ENCODE measurements at regions not wholly inside any gene's neighbourhood (a gene's known extent, or its start where the extent isn't known, plus 50 kb on each side); places are given as distances from the start of the nearest gene placed in this dataset.

DNA sequence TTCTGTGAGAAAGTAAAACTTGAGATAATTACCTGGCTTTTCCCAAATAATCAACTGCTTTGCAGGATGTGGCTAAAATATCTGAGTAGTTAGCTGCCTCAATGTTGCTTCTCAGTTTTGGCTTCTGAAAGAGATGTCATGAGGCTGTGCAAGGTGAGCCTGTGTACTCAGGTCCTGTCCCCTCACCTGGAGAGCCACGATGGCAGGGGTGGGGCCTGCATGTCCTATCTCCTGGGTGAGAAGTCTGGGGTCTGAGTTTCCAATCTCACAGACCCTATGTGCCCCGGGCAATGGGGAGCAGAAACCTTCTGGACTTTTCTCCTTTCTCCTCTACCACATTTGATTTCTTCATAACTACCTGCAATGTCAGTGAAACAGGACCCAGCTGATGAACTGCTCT, 338.6 kb upstream of the B3GAT1 start (continued):
- TF ChIP-seq EP300 (IDR thresholded peaks at IDR 0.05; ENCODE audit: low read depth in 2 of 2, low read length in 2 of 2) (no peak), EP300 (CRISPR knock-in tag; IDR thresholded peaks at IDR 0.05; ENCODE audit: borderline replicate concordance) (no peak), MXD4 (CRISPR knock-in tag; IDR thresholded peaks at IDR 0.05) (no peak), CCAR2 (optimal IDR thresholded peaks at IDR 0.05; ENCODE audit: low read depth, low read length) (no peak)
- TF ChIP-seq, protein P1, sequence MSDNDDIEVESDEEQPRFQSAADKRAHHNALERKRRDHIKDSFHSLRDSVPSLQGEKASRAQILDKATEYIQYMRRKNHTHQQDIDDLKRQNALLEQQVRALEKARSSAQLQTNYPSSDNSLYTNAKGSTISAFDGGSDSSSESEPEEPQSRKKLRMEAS (IDR thresholded peaks at IDR 0.05), result no peak
- TF ChIP-seq, protein P2, sequence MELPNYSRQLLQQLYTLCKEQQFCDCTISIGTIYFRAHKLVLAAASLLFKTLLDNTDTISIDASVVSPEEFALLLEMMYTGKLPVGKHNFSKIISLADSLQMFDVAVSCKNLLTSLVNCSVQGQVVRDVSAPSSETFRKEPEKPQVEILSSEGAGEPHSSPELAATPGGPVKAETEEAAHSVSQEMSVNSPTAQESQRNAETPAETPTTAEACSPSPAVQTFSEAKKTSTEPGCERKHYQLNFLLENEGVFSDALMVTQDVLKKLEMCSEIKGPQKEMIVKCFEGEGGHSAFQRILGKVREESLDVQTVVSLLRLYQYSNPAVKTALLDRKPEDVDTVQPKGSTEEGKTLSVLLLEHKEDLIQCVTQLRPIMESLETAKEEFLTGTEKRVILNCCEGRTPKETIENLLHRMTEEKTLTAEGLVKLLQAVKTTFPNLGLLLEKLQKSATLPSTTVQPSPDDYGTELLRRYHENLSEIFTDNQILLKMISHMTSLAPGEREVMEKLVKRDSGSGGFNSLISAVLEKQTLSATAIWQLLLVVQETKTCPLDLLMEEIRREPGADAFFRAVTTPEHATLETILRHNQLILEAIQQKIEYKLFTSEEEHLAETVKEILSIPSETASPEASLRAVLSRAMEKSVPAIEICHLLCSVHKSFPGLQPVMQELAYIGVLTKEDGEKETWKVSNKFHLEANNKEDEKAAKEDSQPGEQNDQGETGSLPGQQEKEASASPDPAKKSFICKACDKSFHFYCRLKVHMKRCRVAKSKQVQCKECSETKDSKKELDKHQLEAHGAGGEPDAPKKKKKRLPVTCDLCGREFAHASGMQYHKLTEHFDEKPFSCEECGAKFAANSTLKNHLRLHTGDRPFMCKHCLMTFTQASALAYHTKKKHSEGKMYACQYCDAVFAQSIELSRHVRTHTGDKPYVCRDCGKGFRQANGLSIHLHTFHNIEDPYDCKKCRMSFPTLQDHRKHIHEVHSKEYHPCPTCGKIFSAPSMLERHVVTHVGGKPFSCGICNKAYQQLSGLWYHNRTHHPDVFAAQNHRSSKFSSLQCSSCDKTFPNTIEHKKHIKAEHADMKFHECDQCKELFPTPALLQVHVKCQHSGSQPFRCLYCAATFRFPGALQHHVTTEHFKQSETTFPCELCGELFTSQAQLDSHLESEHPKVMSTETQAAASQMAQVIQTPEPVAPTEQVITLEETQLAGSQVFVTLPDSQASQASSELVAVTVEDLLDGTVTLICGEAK (IDR thresholded peaks at IDR 0.05), result no peak
- TF ChIP-seq, protein P2 (CRISPR knock-in tag; IDR thresholded peaks at IDR 0.05), result no peak
